ENCODE measurements at regions not wholly inside any gene's neighbourhood (a gene's known extent, or its start where the extent isn't known, plus 50 kb on each side); places are given as distances from the start of the nearest gene placed in this dataset.

DNA sequence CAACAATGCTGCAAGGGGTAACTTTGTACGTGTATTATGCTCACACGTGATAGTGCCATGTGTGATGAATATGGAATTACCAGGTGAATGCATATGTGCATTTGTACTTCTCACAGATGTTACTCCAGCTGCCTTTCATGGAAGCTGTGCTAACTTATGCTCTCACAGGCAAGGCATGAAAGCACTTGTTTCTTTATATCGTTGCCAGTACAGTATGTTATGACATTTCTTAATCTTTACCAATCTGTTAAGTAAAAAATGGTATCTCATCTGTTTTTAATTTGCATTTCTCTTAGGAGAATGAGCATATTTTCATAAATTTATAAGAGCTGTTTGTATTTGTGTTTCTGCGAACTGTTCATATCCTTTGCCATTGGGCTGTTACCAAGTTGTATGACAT is 311.8 kb upstream of the DMRT1 start:
- TF ChIP-seq POLR2A (IDR thresholded peaks at IDR 0.05; ENCODE audit: low read depth, low read length) (no peak), POLR2AphosphoS5 (IDR thresholded peaks at IDR 0.05; ENCODE audit: low read depth, low read length) (no peak), TAF1 (IDR thresholded peaks at IDR 0.05; ENCODE audit: borderline replicate concordance, low read depth, low read length) (no peak)
